SH-SY5Y (cell line): ENCODE measurements at regions not wholly inside any gene's neighbourhood (a gene's known extent, or its start where the extent isn't known, plus 50 kb on each side); places are given as distances from the start of the nearest gene placed in this dataset.

Experiments used
- GATA2 ChIP-seq: IDR thresholded peaks from 2 replicates; pipeline ENCODE4 v1.6.1; 2011; ENCODE audit warnings: mild to moderate bottlenecking, low read depth, low read length
- GATA3 ChIP-seq: IDR thresholded peaks from 2 replicates; pipeline ENCODE4 v1.6.1; 2011; ENCODE audit warnings: low read depth, mild to moderate bottlenecking, low read length, moderate library complexity

- TF ChIP-seq GATA2 (no peak), GATA3 (no peak)
Measured at GRCh38 chr2:5898667-5899066, 206.5 kb downstream of the SOX11 start.
